ENCODE measurements at regions not wholly inside any gene's neighbourhood (a gene's known extent, or its start where the extent isn't known, plus 50 kb on each side); places are given as distances from the start of the nearest gene placed in this dataset.
A peak's percentile ranks its signal among the peaks of the same experiment; 100 is the strongest.

DNA sequence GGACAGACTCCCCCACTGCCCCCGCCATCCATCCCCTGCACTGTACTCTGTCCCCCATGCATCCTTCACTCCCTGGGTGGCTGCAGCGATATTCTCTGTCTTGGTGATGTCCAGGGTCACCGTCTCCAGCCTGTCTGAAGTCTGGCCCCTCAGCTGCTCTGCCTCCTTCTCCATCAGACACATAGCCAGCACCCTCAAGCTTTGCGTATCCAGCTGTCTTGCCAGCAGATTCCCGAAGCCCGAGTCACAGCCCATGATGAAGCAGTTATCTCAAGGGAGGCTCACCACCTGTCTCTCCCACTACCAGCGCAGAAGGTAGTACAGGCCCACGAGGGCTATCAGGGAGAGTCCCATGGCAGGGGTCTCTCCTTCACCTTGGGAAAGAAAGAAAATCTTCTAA lies 77.8 kb downstream of the HSD17B6 start:
- 88% methylated on average over 8 of the region's 8 CpGs for WGBS (ENCODE audit: insufficient coverage)
- no peak for TF ChIP-seq CTCF (IDR thresholded peaks at IDR 0.05)
- Mint-ChIP-seq H3K27me3 (ENCODE audit: low read depth in 2 of 2) (peaks cover 10 to 26% of the 10 kb centered on the region in 2 donors), H3K9me3 (no peaks in the 10 kb centered on the region), H3K4me1 (peaks cover 11 to 15% of the 10 kb centered on the region in 2 donors), H3K36me3 (no peaks in the 10 kb centered on the region), H3K27ac (no peak overlapping the region), H3K4me3 (no peak overlapping the region)
- no peak for ATAC-seq
- no peaks in the 10 kb centered on the region for H3K4me1 ChIP-seq (ENCODE audit: control insufficient read depth, insufficient read depth, low read length)
- H3K4me3 ChIP-seq (ENCODE audit: low read length), result no peak overlapping the region
- no peak overlapping the region for H3K27ac ChIP-seq (ENCODE audit: low read length)
- H3K27me3 ChIP-seq (ENCODE audit: control insufficient read depth, insufficient read depth, low read length), result no peaks in the 10 kb centered on the region
- no peaks in the 10 kb centered on the region for H3K9me3 ChIP-seq (ENCODE audit: control insufficient read depth, insufficient read depth, low read length)
- no peaks in the 10 kb centered on the region for H3K36me3 ChIP-seq (ENCODE audit: control insufficient read depth, insufficient read depth, low read length)
- DNase-seq, result no peak
- intact Hi-C loops (cut with micrococcal nuclease), result no loop called here

DNA sequence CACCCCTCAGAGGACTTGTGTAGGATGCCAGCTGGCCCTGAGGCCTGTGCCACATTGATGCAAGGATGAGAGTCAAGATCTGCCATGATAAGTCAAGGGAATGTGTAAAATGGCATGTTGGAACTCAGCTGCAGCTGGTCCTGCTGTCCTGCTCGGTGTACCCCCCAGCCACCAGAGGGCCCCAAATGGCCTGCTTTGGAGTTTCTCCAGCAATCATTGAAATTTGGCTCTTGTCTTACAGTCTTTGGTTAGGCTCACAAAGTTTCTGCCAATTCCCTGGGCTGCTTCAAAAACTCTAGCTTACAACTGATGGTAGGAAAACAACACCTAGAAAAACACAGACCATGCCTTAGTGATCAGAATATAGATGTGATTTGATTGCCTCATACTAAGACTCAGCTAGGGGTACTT lies 76.8 kb downstream of the HSD17B6 start:
- ATAC-seq (peak in 1 of 3 donors; percentile 34), DNase-seq (peak in 1 of 2 donors; percentile 40)
- WGBS (ENCODE audit: insufficient coverage), result 4% methylated on average over 1 of the region's 1 CpG
- H3K36me3 ChIP-seq (ENCODE audit: control insufficient read depth, insufficient read depth, low read length), result no peaks in the 10 kb centered on the region
- no peaks in the 10 kb centered on the region for H3K4me1 ChIP-seq (ENCODE audit: control insufficient read depth, insufficient read depth, low read length)
- no peaks in the 10 kb centered on the region for H3K9me3 ChIP-seq (ENCODE audit: control insufficient read depth, insufficient read depth, low read length)
- TF ChIP-seq CTCF (IDR thresholded peaks at IDR 0.05), result peak; percentile 13
- Mint-ChIP-seq H3K27ac (no peak overlapping the region), H3K4me3 (no peak overlapping the region), H3K9me3 (no peaks in the 10 kb centered on the region), H3K4me1 (peaks cover 11 to 16% of the 10 kb centered on the region in 2 donors), H3K27me3 (ENCODE audit: low read depth in 2 of 2) (peaks cover 8 to 21% of the 10 kb centered on the region in 2 donors), H3K36me3 (no peaks in the 10 kb centered on the region)
- intact Hi-C loops (cut with micrococcal nuclease), result no loop called here
- H3K27me3 ChIP-seq (ENCODE audit: control insufficient read depth, insufficient read depth, low read length), result no peaks in the 10 kb centered on the region
- H3K27ac ChIP-seq (ENCODE audit: low read length), result no peak overlapping the region
- no peak overlapping the region for H3K4me3 ChIP-seq (ENCODE audit: low read length)

DNA sequence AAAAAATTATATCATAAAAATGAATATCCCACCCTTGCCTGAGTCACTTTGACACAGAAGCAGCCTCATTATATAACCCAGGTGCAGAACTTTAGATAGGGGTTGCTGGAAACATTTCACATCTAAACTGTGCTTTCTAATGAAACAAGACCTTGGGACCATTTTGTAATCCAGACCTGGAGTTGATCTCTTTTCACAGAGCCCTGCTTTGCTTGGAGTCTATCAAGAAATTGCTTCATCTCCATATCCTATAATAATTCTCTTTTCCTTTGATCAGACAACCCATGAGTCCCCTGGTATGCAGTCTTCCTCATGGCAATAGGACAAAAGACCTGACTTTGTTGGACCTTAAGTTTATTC lies 76.3 kb downstream of the HSD17B6 start:
- ATAC-seq (no peak), DNase-seq (no peak)
- Histone ChIP-seq H3K27ac (ENCODE audit: low read length) (no peak overlapping the region), H3K4me1 (ENCODE audit: control insufficient read depth, insufficient read depth, low read length) (no peaks in the 10 kb centered on the region), H3K36me3 (ENCODE audit: control insufficient read depth, insufficient read depth, low read length) (no peaks in the 10 kb centered on the region), H3K27me3 (ENCODE audit: control insufficient read depth, insufficient read depth, low read length) (no peaks in the 10 kb centered on the region), H3K4me3 (ENCODE audit: low read length) (no peak overlapping the region), H3K9me3 (ENCODE audit: control insufficient read depth, insufficient read depth, low read length) (no peaks in the 10 kb centered on the region)
- Mint-ChIP-seq H3K36me3 (no peaks in the 10 kb centered on the region), H3K27me3 (ENCODE audit: low read depth in 2 of 2) (peaks cover 10 to 21% of the 10 kb centered on the region in 2 donors), H3K4me1 (peaks cover 11 to 16% of the 10 kb centered on the region in 2 donors), H3K9me3 (no peaks in the 10 kb centered on the region), H3K27ac (no peak overlapping the region), H3K4me3 (no peak overlapping the region)
- TF ChIP-seq CTCF (IDR thresholded peaks at IDR 0.05), result no peak
- intact Hi-C loops (cut with micrococcal nuclease), result no loop called here

DNA sequence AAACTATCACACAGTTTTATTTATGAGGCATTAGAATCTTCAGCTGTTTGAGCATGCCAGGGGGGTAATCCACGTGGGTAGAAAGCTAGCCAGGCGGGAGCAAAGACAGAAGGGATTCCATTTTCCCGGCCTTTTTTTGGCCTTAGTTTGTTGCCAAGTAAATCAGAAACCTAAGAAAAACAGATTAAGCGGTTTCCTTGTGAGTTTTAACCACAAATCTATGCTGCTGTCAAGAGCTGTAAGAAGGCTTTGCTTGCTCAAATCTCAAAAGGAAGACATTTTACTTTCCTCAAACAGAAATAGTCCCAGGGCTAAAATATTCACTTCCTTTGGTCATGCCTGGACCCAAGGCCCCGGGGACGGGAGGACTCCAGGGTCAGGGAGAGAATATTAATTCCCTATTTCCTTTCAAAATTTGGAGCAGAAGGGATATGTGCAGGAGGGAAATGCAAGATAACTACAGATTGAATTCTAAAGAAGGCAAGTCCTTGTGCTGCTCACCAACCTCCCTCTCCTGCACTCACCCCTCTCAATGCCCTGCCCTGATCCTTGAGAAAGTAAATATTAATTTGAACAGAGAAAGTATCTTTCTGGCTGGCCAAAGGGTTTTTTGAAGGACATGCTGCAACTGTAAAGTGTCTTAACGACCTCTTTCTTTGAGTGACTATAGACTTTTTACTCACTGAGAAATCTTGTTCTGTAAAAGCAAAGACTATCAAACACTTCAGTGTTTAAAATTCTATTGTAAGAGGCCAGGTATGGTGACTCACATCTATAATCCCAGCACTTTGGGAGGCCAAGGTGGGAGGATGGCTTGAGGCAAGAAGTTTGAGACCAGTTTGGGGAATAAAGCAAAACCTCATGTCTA lies 75.7 kb downstream of the HSD17B6 start:
- DNase-seq, result no peak
- Mint-ChIP-seq H3K27me3 (ENCODE audit: low read depth in 2 of 2) (peaks cover 10 to 27% of the 10 kb centered on the region in 2 donors), H3K4me1 (peaks cover 11 to 16% of the 10 kb centered on the region in 2 donors), H3K27ac (no peak overlapping the region), H3K36me3 (no peaks in the 10 kb centered on the region), H3K4me3 (no peak overlapping the region), H3K9me3 (no peaks in the 10 kb centered on the region)
- intact Hi-C loops (cut with micrococcal nuclease), result no loop called here
- H3K27me3 ChIP-seq (ENCODE audit: control insufficient read depth, insufficient read depth, low read length), result no peaks in the 10 kb centered on the region
- H3K27ac ChIP-seq (ENCODE audit: low read length), result no peak overlapping the region
- no peaks in the 10 kb centered on the region for H3K9me3 ChIP-seq (ENCODE audit: control insufficient read depth, insufficient read depth, low read length)
- no peak for TF ChIP-seq CTCF (IDR thresholded peaks at IDR 0.05)
- H3K36me3 ChIP-seq (ENCODE audit: control insufficient read depth, insufficient read depth, low read length), result no peaks in the 10 kb centered on the region
- no peaks in the 10 kb centered on the region for H3K4me1 ChIP-seq (ENCODE audit: control insufficient read depth, insufficient read depth, low read length)
- no peak for ATAC-seq
- no peak overlapping the region for H3K4me3 ChIP-seq (ENCODE audit: low read length)
- 73% methylated on average over 5 of the region's 7 CpGs for WGBS (ENCODE audit: insufficient coverage)
